ENCODE measurements at regions not wholly inside any gene's neighbourhood (a gene's known extent, or its start where the extent isn't known, plus 50 kb on each side); places are given as distances from the start of the nearest gene placed in this dataset.

DNA sequence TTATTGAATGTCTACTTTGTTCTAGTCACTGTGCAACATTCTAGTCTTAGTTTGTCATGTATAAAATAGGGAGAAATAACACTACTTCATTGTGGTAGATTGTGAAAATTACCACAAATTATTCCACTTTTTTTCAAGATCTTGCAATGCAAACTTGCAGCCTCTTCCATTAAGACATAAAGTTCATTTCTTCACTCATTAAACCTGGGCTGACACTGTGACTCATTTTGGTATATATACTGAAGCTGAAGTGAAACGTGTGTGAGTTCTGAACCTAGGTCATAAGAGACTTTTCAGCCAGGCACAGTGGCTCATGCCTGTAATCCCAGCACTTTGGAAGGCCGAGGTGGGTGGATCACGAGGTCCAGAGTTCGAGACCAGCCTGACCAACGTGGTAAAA is 329.0 kb downstream of the BCKDHB start:
- Histone ChIP-seq H3K79me2 (ENCODE audit: control insufficient read depth, low read length) (no peaks in the 10 kb centered on the region), H3K4me1 (ENCODE audit: control insufficient read depth, low read length) (no peaks in the 10 kb centered on the region), H3K4me2 (ENCODE audit: low read length) (no peak overlapping the region), H3F3A (ENCODE audit: control insufficient read depth, insufficient read depth) (no peaks in the 10 kb centered on the region), H3K9me2 (replicated peaks; ENCODE audit: control insufficient read depth, low read length) (no peaks in the 10 kb centered on the region; the same call in 1 of the 2 replicates), H3K27ac (ENCODE audit: low read depth, low read length) (no peak overlapping the region), H3K36me3 (ENCODE audit: control insufficient read depth, low read length) (no peaks in the 10 kb centered on the region), H3K27me3 (ENCODE audit: control insufficient read depth, low read length) (no peaks in the 10 kb centered on the region), H4K20me1 (ENCODE audit: control insufficient read depth, insufficient read depth, low read depth, low read length) (no peaks in the 10 kb centered on the region), H3K4me3 (ENCODE audit: low read length) (no peak overlapping the region), H3K9me3 (ENCODE audit: control insufficient read depth, insufficient read depth, low read length) (no peaks in the 10 kb centered on the region)
- no peak for TF ChIP-seq EZH2phosphoT487 (IDR thresholded peaks at IDR 0.05; ENCODE audit: borderline replicate concordance, low read length)
- no peak for TF ChIP-seq CTCF (IDR thresholded peaks at IDR 0.05; ENCODE audit: low read depth, low read length, poor library complexity, severe bottlenecking)

DNA sequence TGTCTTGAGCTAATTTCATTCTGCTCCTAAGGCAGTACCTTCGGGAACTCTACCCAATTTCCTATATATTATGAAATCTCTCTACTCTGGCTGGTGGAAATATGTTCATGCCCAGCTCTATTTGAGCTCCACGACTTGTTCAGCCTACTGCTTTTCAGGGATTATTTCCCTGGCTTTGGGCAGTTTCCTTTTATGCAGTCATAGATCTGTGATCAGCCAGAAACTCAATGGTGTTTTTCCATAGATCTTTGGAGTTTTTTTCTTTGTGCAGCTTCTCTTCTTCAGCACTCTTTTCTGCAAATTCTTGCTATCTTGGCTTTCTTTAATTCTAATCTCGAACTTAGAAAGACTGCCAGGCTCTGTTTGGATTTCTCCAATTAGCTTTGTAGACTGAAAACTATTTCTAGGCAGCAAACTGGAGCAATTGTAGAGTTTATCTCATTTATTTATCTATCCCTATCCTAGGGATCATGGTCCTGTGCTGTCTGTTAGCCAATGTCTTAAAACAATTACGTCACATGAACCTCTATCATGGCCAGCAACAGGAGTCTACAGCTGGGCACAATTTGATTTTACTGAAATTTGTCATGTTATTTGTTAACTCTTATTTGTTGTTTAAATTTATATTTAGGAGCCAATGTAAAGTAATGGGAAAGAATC is 328.4 kb downstream of the BCKDHB start:
- no peaks in the 10 kb centered on the region for H3K4me1 ChIP-seq (ENCODE audit: control insufficient read depth, low read length)
- H3K27ac ChIP-seq (ENCODE audit: low read depth, low read length) = no peak overlapping the region
- no peaks in the 10 kb centered on the region; the same call in 1 of the 2 replicates for H3K9me2 ChIP-seq (replicated peaks; ENCODE audit: control insufficient read depth, low read length)
- TF ChIP-seq EZH2phosphoT487 (IDR thresholded peaks at IDR 0.05; ENCODE audit: borderline replicate concordance, low read length) = no peak
- TF ChIP-seq CTCF (IDR thresholded peaks at IDR 0.05; ENCODE audit: low read depth, low read length, poor library complexity, severe bottlenecking) = no peak
- H3K4me3 ChIP-seq (ENCODE audit: low read length) = no peak overlapping the region
- no peaks in the 10 kb centered on the region for H3K9me3 ChIP-seq (ENCODE audit: control insufficient read depth, insufficient read depth, low read length)
- no peaks in the 10 kb centered on the region for H3K27me3 ChIP-seq (ENCODE audit: control insufficient read depth, low read length)
- H3K79me2 ChIP-seq (ENCODE audit: control insufficient read depth, low read length) = no peaks in the 10 kb centered on the region
- no peak overlapping the region for H3K4me2 ChIP-seq (ENCODE audit: low read length)
- H3F3A ChIP-seq (ENCODE audit: control insufficient read depth, insufficient read depth) = no peaks in the 10 kb centered on the region
- no peaks in the 10 kb centered on the region for H4K20me1 ChIP-seq (ENCODE audit: control insufficient read depth, insufficient read depth, low read depth, low read length)
- no peaks in the 10 kb centered on the region for H3K36me3 ChIP-seq (ENCODE audit: control insufficient read depth, low read length)

DNA sequence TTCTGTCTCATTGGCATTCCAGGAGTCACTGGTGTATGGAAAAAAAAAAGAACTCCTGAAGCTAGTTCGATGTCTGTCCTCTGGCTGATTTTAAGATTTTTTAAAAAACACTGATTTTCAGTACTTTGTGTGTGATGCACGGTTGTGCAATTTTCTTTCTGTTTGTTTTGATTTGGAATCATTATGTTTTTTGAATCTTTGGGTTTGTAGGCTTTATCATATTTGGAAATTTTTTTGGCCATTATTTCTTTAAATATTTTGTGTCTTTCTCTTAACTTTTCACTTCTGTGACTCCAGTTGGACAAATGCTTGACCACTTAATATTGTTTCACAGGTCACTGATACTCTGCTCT is 327.2 kb downstream of the BCKDHB start:
- no peaks in the 10 kb centered on the region for H3K9me3 ChIP-seq (ENCODE audit: control insufficient read depth, insufficient read depth, low read length)
- H3F3A ChIP-seq (ENCODE audit: control insufficient read depth, insufficient read depth) = no peaks in the 10 kb centered on the region
- H3K36me3 ChIP-seq (ENCODE audit: control insufficient read depth, low read length) = no peaks in the 10 kb centered on the region
- no peaks in the 10 kb centered on the region for H3K4me1 ChIP-seq (ENCODE audit: control insufficient read depth, low read length)
- H3K27ac ChIP-seq (ENCODE audit: low read depth, low read length) = no peak overlapping the region
- no peaks in the 10 kb centered on the region for H3K27me3 ChIP-seq (ENCODE audit: control insufficient read depth, low read length)
- no peak for TF ChIP-seq CTCF (IDR thresholded peaks at IDR 0.05; ENCODE audit: low read depth, low read length, poor library complexity, severe bottlenecking)
- no peak for TF ChIP-seq EZH2phosphoT487 (IDR thresholded peaks at IDR 0.05; ENCODE audit: borderline replicate concordance, low read length)
- no peak overlapping the region for H3K4me3 ChIP-seq (ENCODE audit: low read length)
- no peaks in the 10 kb centered on the region for H4K20me1 ChIP-seq (ENCODE audit: control insufficient read depth, insufficient read depth, low read depth, low read length)
- no peaks in the 10 kb centered on the region; the same call in 1 of the 2 replicates for H3K9me2 ChIP-seq (replicated peaks; ENCODE audit: control insufficient read depth, low read length)
- no peak overlapping the region for H3K4me2 ChIP-seq (ENCODE audit: low read length)
- H3K79me2 ChIP-seq (ENCODE audit: control insufficient read depth, low read length) = no peaks in the 10 kb centered on the region

Data from DOHH2 (cell line).